IPS-15b (cell line): ENCODE measurements at regions not wholly inside any gene's neighbourhood (a gene's known extent, or its start where the extent isn't known, plus 50 kb on each side); places are given as distances from the start of the nearest gene placed in this dataset.
"Not testable (repeated sequence)": the region's sequence is repeated elsewhere in the genome, so short reads cannot be mapped to it uniquely, and the experiment has no call there.

Source experiments
- H3K27me3 ChIP-seq: one replicate; pipeline ENCODE4 v1.6.1; 2013; ENCODE audit warnings: low read length; ENCODE audit not compliant: control insufficient read depth, insufficient read depth
- H3K36me3 ChIP-seq: one replicate; pipeline ENCODE4 v1.6.1; 2013; ENCODE audit warnings: low read length; ENCODE audit not compliant: control insufficient read depth, insufficient read depth
- H3K4me1 ChIP-seq: one replicate; pipeline ENCODE4 v1.6.1; 2013; ENCODE audit warnings: mild to moderate bottlenecking, low read length; ENCODE audit not compliant: control insufficient read depth, insufficient read depth
- H3K4me3 ChIP-seq: one replicate; pipeline ENCODE4 v1.5.1; 2013; ENCODE audit warnings: low read depth, low read length
- H3K9ac ChIP-seq: one replicate; pipeline ENCODE4 v1.6.1; 2013; ENCODE audit warnings: low read depth, mild to moderate bottlenecking, low read length
- H3K9me3 ChIP-seq: one replicate; pipeline ENCODE4 v1.6.1; 2013; ENCODE audit warnings: mild to moderate bottlenecking, low read length; ENCODE audit not compliant: control insufficient read depth, insufficient read depth

GRCh38 chr12:69173368-69173767, 66.0 kb upstream of the CPSF6 start:
- Histone ChIP-seq H3K4me3 (no peak overlapping the region), H3K9ac (no peak overlapping the region)

GRCh38 chr12:69179786-69180185, 59.6 kb upstream of the CPSF6 start:
- Histone ChIP-seq H3K9ac (no peak overlapping the region), H3K36me3 (no peaks in the 10 kb centered on the region), H3K9me3 (no peaks in the 10 kb centered on the region), H3K27me3 (no peaks in the 10 kb centered on the region), H3K4me1 (no peaks in the 10 kb centered on the region), H3K4me3 (no peak overlapping the region)

More at GRCh38 chr12:69173368-69173767, 66.0 kb upstream of the CPSF6 start:
- Histone ChIP-seq H3K9me3 (no peaks in the 10 kb centered on the region), H3K36me3 (no peaks in the 10 kb centered on the region), H3K4me1 (peaks cover 6% of the 10 kb centered on the region), H3K27me3 (no peaks in the 10 kb centered on the region)

- H3K36me3 ChIP-seq, H3K27me3 ChIP-seq, H3K4me1 ChIP-seq, H3K4me3 ChIP-seq, H3K9ac ChIP-seq: not testable (repeated sequence)
- H3K9me3 ChIP-seq: peaks cover 14% of the 10 kb centered on the region
Observed at GRCh38 chr12:69187572-69187971, 51.8 kb upstream of the CPSF6 start.

- Histone ChIP-seq H3K9ac (no peak overlapping the region), H3K36me3 (no peaks in the 10 kb centered on the region), H3K4me1 (no peaks in the 10 kb centered on the region), H3K27me3 (no peaks in the 10 kb centered on the region), H3K4me3 (no peak overlapping the region), H3K9me3 (peaks cover 14% of the 10 kb centered on the region)
Observed at GRCh38 chr12:69189378-69189978, 49.9 kb upstream of the CPSF6 start.
